CD4-positive, CD25-positive, alpha-beta regulatory T cell (primary cell): ENCODE measurements at regions not wholly inside any gene's neighbourhood (a gene's known extent, or its start where the extent isn't known, plus 50 kb on each side); places are given as distances from the start of the nearest gene placed in this dataset.

Experiments used
- ATAC-seq, 2 donors: fragments of 150-1000 bp; cut with Tn5 transposase; one replicate each; pipeline ENCODE4 v1.10.0; 2021; ENCODE audit warnings: low read depth in 2 of 2, moderate number of reproducible peaks in 2 of 2, moderate library complexity in 1 of 2
- DNase-seq, 3 donors: peaks; one replicate each; pipeline versions ENCODE4 v3.0.0 to v3.0.0-alpha.2; 2012 to 2022; ENCODE audit warnings: mixed read lengths in 1 of 3
- H3K27ac ChIP-seq: one replicate; pipeline ENCODE4 v1.7.0; 2013; ENCODE audit warnings: mild to moderate bottlenecking, low read length; ENCODE audit not compliant: insufficient read depth, poor library complexity, severe bottlenecking
- H3K27me3 ChIP-seq: one replicate; pipeline ENCODE4 v1.7.0; 2013; ENCODE audit warnings: low read length; ENCODE audit not compliant: control insufficient read depth, insufficient read depth
- H3K36me3 ChIP-seq: one replicate; pipeline ENCODE4 v1.7.0; 2013; ENCODE audit warnings: mild to moderate bottlenecking, low read length, moderate library complexity; ENCODE audit not compliant: control insufficient read depth, insufficient read depth
- H3K4me1 ChIP-seq: 2 replicates; pipeline ENCODE4 v1.7.0; 2013; ENCODE audit warnings: mild to moderate bottlenecking, low read length; ENCODE audit not compliant: insufficient read depth, control insufficient read depth, poor library complexity, severe bottlenecking
- H3K4me3 ChIP-seq: one replicate; pipeline ENCODE4 v1.7.0; 2013; ENCODE audit warnings: low read depth, mild to moderate bottlenecking, low read length, moderate library complexity
- H3K9me3 ChIP-seq, 2 experiments: 1 replicate in 1 of 2; 2 replicates in 1 of 2; pipeline ENCODE4 v1.7.0; 2013; ENCODE audit warnings: low read length in 2 of 2, mild to moderate bottlenecking in 1 of 2, moderate library complexity in 1 of 2; ENCODE audit not compliant: control insufficient read depth in 2 of 2
- H3K27ac Mint-ChIP-seq, 3 donors: one replicate each; pipeline ENCODE4 v1.8.0; 2020 to 2022; ENCODE audit warnings: mild to moderate bottlenecking in 3 of 3, mixed read lengths in 3 of 3, moderate library complexity in 2 of 3
- H3K27me3 Mint-ChIP-seq: one replicate; pipeline ENCODE4 v1.8.0; 2022; ENCODE audit warnings: mild to moderate bottlenecking, mixed read lengths
- H3K36me3 Mint-ChIP-seq: one replicate; pipeline ENCODE4 v1.8.0; 2020; ENCODE audit warnings: mixed read lengths
- H3K4me1 Mint-ChIP-seq, 4 donors: one replicate each; pipeline ENCODE4 v1.8.0; 2020 to 2022; ENCODE audit warnings: mixed read lengths in 4 of 4, mild to moderate bottlenecking in 1 of 4
- H3K4me3 Mint-ChIP-seq, 4 donors: one replicate each; pipeline ENCODE4 v1.8.0; 2020 to 2022; ENCODE audit warnings: mild to moderate bottlenecking in 4 of 4, mixed read lengths in 4 of 4, moderate library complexity in 3 of 4
- H3K9me3 Mint-ChIP-seq, 7 donors: one replicate each; pipeline ENCODE4 v1.8.0; 2020 to 2022; ENCODE audit warnings: mixed read lengths in 7 of 7, mild to moderate bottlenecking in 3 of 7, moderate library complexity in 2 of 7

- H3K36me3 ChIP-seq, result no peaks in the 10 kb centered on the region
- Mint-ChIP-seq H3K27ac (no peak overlapping the region), H3K4me3 (no peak overlapping the region), H3K4me1 (no peaks in the 10 kb centered on the region), H3K9me3 (peaks cover 0 to 5% (median 0%) of the 10 kb centered on the region in 7 donors), H3K36me3 (no peaks in the 10 kb centered on the region), H3K27me3 (no peaks in the 10 kb centered on the region)
- no peak overlapping the region for H3K27ac ChIP-seq
- DNase-seq (no peak), ATAC-seq (no peak)
- H3K4me3 ChIP-seq, result no peak overlapping the region
- H3K27me3 ChIP-seq, result no peaks in the 10 kb centered on the region
- H3K9me3 ChIP-seq, result no peaks in the 10 kb centered on the region
- H3K4me1 ChIP-seq, result no peaks in the 10 kb centered on the region
Measured at GRCh38 chr3:118772547-118773011, 262.1 kb downstream of the IGSF11 start.

- Histone ChIP-seq H3K4me3 (no peak overlapping the region), H3K4me1 (no peaks in the 10 kb centered on the region), H3K27me3 (no peaks in the 10 kb centered on the region), H3K36me3 (no peaks in the 10 kb centered on the region), H3K9me3 (no peaks in the 10 kb centered on the region), H3K27ac (no peak overlapping the region)
- Mint-ChIP-seq H3K4me1 (no peaks in the 10 kb centered on the region), H3K36me3 (no peaks in the 10 kb centered on the region), H3K9me3 (peaks cover 0 to 4% (median 0%) of the 10 kb centered on the region in 7 donors), H3K4me3 (no peak overlapping the region), H3K27ac (no peak overlapping the region), H3K27me3 (no peaks in the 10 kb centered on the region)
- DNase-seq, result no peak
- no peak for ATAC-seq
Measured at GRCh38 chr3:118775021-118775420, 259.6 kb downstream of the IGSF11 start.

GRCh38 chr3:118778201-118778600 lies 256.4 kb downstream of the IGSF11 start:
- Mint-ChIP-seq H3K27ac (no peak overlapping the region), H3K4me1 (no peaks in the 10 kb centered on the region), H3K36me3 (no peaks in the 10 kb centered on the region), H3K27me3 (no peaks in the 10 kb centered on the region), H3K4me3 (no peak overlapping the region), H3K9me3 (peaks cover 0 to 4% (median 0%) of the 10 kb centered on the region in 7 donors)
- Histone ChIP-seq H3K4me3 (no peak overlapping the region), H3K36me3 (no peaks in the 10 kb centered on the region), H3K4me1 (no peaks in the 10 kb centered on the region), H3K27me3 (no peaks in the 10 kb centered on the region), H3K27ac (no peak overlapping the region), H3K9me3 (no peaks in the 10 kb centered on the region)
- DNase-seq, result no peak
- no peak for ATAC-seq

- no peaks in the 10 kb centered on the region for H3K36me3 Mint-ChIP-seq
- no peak for ATAC-seq
- Histone ChIP-seq H3K4me1 (no peaks in the 10 kb centered on the region), H3K4me3 (no peak overlapping the region), H3K36me3 (no peaks in the 10 kb centered on the region), H3K27me3 (no peaks in the 10 kb centered on the region), H3K9me3 (no peaks in the 10 kb centered on the region), H3K27ac (no peak overlapping the region)
- DNase-seq, result no peak
- peaks cover 4% of the 10 kb centered on the region for H3K27me3 Mint-ChIP-seq
- H3K4me3 Mint-ChIP-seq, result no peak overlapping the region
- H3K9me3 Mint-ChIP-seq, result peaks cover 0 to 6% (median 0%) of the 10 kb centered on the region in 7 donors
- no peaks in the 10 kb centered on the region for H3K4me1 Mint-ChIP-seq
- H3K27ac Mint-ChIP-seq, result no peak overlapping the region
Measured at GRCh38 chr3:118781232-118781631, 253.4 kb downstream of the IGSF11 start.

GRCh38 chr3:118781839-118782238 lies 252.8 kb downstream of the IGSF11 start:
- no peaks in the 10 kb centered on the region for H3K4me1 Mint-ChIP-seq
- H3K9me3 ChIP-seq, result no peaks in the 10 kb centered on the region
- no peak overlapping the region for H3K27ac ChIP-seq
- H3K4me3 ChIP-seq, result no peak overlapping the region
- no peaks in the 10 kb centered on the region for H3K27me3 ChIP-seq
- H3K36me3 ChIP-seq, result no peaks in the 10 kb centered on the region
- ATAC-seq, result no peak
- H3K27ac Mint-ChIP-seq, result no peak overlapping the region
- H3K36me3 Mint-ChIP-seq, result no peaks in the 10 kb centered on the region
- peaks cover 0 to 6% (median 0%) of the 10 kb centered on the region in 7 donors for H3K9me3 Mint-ChIP-seq
- no peak overlapping the region for H3K4me3 Mint-ChIP-seq
- peaks cover 4% of the 10 kb centered on the region for H3K27me3 Mint-ChIP-seq
- no peak for DNase-seq
- H3K4me1 ChIP-seq, result no peaks in the 10 kb centered on the region

GRCh38 chr3:118782755-118783202 lies 251.9 kb downstream of the IGSF11 start:
- ATAC-seq, result no peak
- H3K36me3 Mint-ChIP-seq, result no peaks in the 10 kb centered on the region
- Histone ChIP-seq H3K36me3 (no peaks in the 10 kb centered on the region), H3K9me3 (no peaks in the 10 kb centered on the region), H3K4me1 (no peaks in the 10 kb centered on the region), H3K27ac (no peak overlapping the region), H3K4me3 (no peak overlapping the region), H3K27me3 (no peaks in the 10 kb centered on the region)
- H3K4me3 Mint-ChIP-seq, result no peak overlapping the region
- DNase-seq, result no peak
- H3K9me3 Mint-ChIP-seq, result peaks cover 0 to 6% (median 0%) of the 10 kb centered on the region in 7 donors
- peaks cover 4% of the 10 kb centered on the region for H3K27me3 Mint-ChIP-seq
- H3K4me1 Mint-ChIP-seq, result no peaks in the 10 kb centered on the region
- no peak overlapping the region for H3K27ac Mint-ChIP-seq

- no peak overlapping the region for H3K27ac ChIP-seq
- H3K27me3 Mint-ChIP-seq, result peaks cover 4% of the 10 kb centered on the region
- no peaks in the 10 kb centered on the region for H3K9me3 ChIP-seq
- DNase-seq, result no peak
- H3K4me3 Mint-ChIP-seq, result no peak overlapping the region
- H3K36me3 Mint-ChIP-seq, result no peaks in the 10 kb centered on the region
- no peak for ATAC-seq
- H3K4me1 ChIP-seq, result no peaks in the 10 kb centered on the region
- no peaks in the 10 kb centered on the region for H3K27me3 ChIP-seq
- H3K4me3 ChIP-seq, result no peak overlapping the region
- no peaks in the 10 kb centered on the region for H3K4me1 Mint-ChIP-seq
- H3K27ac Mint-ChIP-seq, result no peak overlapping the region
- no peaks in the 10 kb centered on the region for H3K36me3 ChIP-seq
- H3K9me3 Mint-ChIP-seq, result peaks cover 0 to 6% (median 0%) of the 10 kb centered on the region in 7 donors
Measured at GRCh38 chr3:118785415-118785814, 249.2 kb downstream of the IGSF11 start.

- Mint-ChIP-seq H3K4me3 (no peak overlapping the region), H3K27me3 (peaks cover 5% of the 10 kb centered on the region), H3K4me1 (no peaks in the 10 kb centered on the region), H3K9me3 (peaks cover 0 to 1% (median 0%) of the 10 kb centered on the region in 7 donors), H3K36me3 (no peaks in the 10 kb centered on the region), H3K27ac (no peak overlapping the region)
- no peak overlapping the region for H3K27ac ChIP-seq
- DNase-seq (no peak), ATAC-seq (no peak)
- H3K36me3 ChIP-seq, result no peaks in the 10 kb centered on the region
- no peaks in the 10 kb centered on the region for H3K9me3 ChIP-seq
- no peaks in the 10 kb centered on the region for H3K4me1 ChIP-seq
- H3K27me3 ChIP-seq, result no peaks in the 10 kb centered on the region
- H3K4me3 ChIP-seq, result no peak overlapping the region
Measured at GRCh38 chr3:118791246-118791645, 243.4 kb downstream of the IGSF11 start.
